Urinary bladder (tissue), 1 donor: ENCODE measurements at regions not wholly inside any gene's neighbourhood (a gene's known extent, or its start where the extent isn't known, plus 50 kb on each side); places are given as distances from the start of the nearest gene placed in this dataset. TPM values are rescaled to one million over a fixed set of nuclear protein-coding genes. Genes with fewer than 3 reads are reported as not detected.

ENCODE experiments used
- small RNA-seq: library from RNA; depleted of rRNA; stranded (forward); fragments of <200 nt; gene quantifications from one replicate; pipeline ENCODE3, GENCODE V24; 2014

Small RNAs in the stretch of these regions (small RNA-seq; reads per million reads assigned to genes)
- gene AL031229.1: not detected
- not detected for gene HIST1H4PS1
- gene RNU6-471P: not detected
